ENCODE measurements at regions not wholly inside any gene's neighbourhood (a gene's known extent, or its start where the extent isn't known, plus 50 kb on each side); places are given as distances from the start of the nearest gene placed in this dataset.

DNA sequence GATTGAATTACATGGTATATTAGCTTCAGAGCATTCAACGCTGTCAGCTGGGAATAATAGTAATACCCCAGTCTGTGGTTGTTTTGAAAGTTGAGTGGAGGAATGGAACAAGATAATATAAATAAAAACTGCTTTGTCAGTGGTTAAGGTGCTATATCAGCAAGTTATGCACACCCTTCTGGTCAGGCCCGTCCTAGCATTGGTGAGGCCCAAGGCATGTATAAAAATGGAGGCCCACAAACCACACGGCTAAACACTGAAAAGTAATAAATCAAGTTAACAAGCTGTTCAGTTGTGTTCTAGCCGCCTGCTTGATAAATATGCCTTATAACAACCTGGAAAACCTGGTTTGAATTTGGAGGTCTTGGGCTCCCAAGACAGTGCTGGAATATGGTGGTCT is 77.4 kb downstream of the PSMG1 start:
- H3K4me1 ChIP-seq (ENCODE audit: control insufficient read depth, low read length), result no peaks in the 10 kb centered on the region
- no peaks in the 10 kb centered on the region for H3K9me2 ChIP-seq (replicated peaks; ENCODE audit: control insufficient read depth, low read length)
- no peaks in the 10 kb centered on the region for H3K36me3 ChIP-seq (ENCODE audit: control insufficient read depth, low read length)
- no peak for TF ChIP-seq EZH2phosphoT487 (IDR thresholded peaks at IDR 0.05; ENCODE audit: borderline replicate concordance, low read length)
- TF ChIP-seq, protein P1, sequence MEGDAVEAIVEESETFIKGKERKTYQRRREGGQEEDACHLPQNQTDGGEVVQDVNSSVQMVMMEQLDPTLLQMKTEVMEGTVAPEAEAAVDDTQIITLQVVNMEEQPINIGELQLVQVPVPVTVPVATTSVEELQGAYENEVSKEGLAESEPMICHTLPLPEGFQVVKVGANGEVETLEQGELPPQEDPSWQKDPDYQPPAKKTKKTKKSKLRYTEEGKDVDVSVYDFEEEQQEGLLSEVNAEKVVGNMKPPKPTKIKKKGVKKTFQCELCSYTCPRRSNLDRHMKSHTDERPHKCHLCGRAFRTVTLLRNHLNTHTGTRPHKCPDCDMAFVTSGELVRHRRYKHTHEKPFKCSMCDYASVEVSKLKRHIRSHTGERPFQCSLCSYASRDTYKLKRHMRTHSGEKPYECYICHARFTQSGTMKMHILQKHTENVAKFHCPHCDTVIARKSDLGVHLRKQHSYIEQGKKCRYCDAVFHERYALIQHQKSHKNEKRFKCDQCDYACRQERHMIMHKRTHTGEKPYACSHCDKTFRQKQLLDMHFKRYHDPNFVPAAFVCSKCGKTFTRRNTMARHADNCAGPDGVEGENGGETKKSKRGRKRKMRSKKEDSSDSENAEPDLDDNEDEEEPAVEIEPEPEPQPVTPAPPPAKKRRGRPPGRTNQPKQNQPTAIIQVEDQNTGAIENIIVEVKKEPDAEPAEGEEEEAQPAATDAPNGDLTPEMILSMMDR (IDR thresholded peaks at IDR 0.05; ENCODE audit: low read depth, low read length, poor library complexity, severe bottlenecking), result no peak
- H3K79me2 ChIP-seq (ENCODE audit: control insufficient read depth, low read length), result no peaks in the 10 kb centered on the region
- H4K20me1 ChIP-seq (ENCODE audit: control insufficient read depth, insufficient read depth, low read depth, low read length), result no peaks in the 10 kb centered on the region
- H3K4me3 ChIP-seq (ENCODE audit: low read length), result no peak overlapping the region
- peaks cover 7% of the 10 kb centered on the region; the same call in 1 of the 2 replicates for H3K27me3 ChIP-seq (ENCODE audit: control insufficient read depth, low read length)
- no peaks in the 10 kb centered on the region for H3F3A ChIP-seq (ENCODE audit: control insufficient read depth, insufficient read depth)
- no peak overlapping the region for H3K27ac ChIP-seq (ENCODE audit: low read depth, low read length)
- no peaks in the 10 kb centered on the region for H3K9me3 ChIP-seq (ENCODE audit: control insufficient read depth, insufficient read depth, low read length)
- H3K4me2 ChIP-seq (ENCODE audit: low read length), result no peak overlapping the region

DNA sequence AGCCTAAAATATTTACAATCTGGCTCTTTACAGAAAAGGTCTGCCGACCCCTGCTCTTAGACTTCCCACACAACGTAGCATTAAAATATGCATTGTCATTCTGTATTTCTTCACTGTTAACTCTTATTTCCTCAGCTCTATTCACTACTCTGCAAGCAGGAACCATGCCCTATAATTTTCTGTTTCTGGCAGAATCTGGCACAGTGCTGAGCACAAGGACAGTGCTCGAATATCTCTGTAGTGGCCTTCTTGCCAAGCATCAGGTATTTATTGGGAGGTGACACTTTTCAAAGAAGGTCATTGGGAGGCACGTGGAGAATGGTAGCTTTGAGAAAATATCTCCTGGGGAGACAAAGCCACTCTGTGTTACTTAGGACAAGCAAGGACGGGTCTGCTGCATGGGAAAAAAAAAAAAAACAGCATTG is 77.9 kb downstream of the PSMG1 start:
- H4K20me1 ChIP-seq (ENCODE audit: control insufficient read depth, insufficient read depth, low read depth, low read length), result no peaks in the 10 kb centered on the region
- no peaks in the 10 kb centered on the region for H3K9me3 ChIP-seq (ENCODE audit: control insufficient read depth, insufficient read depth, low read length)
- peaks cover 10% of the 10 kb centered on the region; the same call in 1 of the 2 replicates for H3K27me3 ChIP-seq (ENCODE audit: control insufficient read depth, low read length)
- no peaks in the 10 kb centered on the region for H3K36me3 ChIP-seq (ENCODE audit: control insufficient read depth, low read length)
- no peaks in the 10 kb centered on the region for H3F3A ChIP-seq (ENCODE audit: control insufficient read depth, insufficient read depth)
- H3K9me2 ChIP-seq (replicated peaks; ENCODE audit: control insufficient read depth, low read length), result no peaks in the 10 kb centered on the region
- H3K79me2 ChIP-seq (ENCODE audit: control insufficient read depth, low read length), result no peaks in the 10 kb centered on the region
- no peak overlapping the region for H3K27ac ChIP-seq (ENCODE audit: low read depth, low read length)
- H3K4me3 ChIP-seq (ENCODE audit: low read length), result no peak overlapping the region
- H3K4me1 ChIP-seq (ENCODE audit: control insufficient read depth, low read length), result no peaks in the 10 kb centered on the region
- no peak overlapping the region for H3K4me2 ChIP-seq (ENCODE audit: low read length)
- TF ChIP-seq, protein P1 (IDR thresholded peaks at IDR 0.05; ENCODE audit: low read depth, low read length, poor library complexity, severe bottlenecking), result no peak
- no peak for TF ChIP-seq EZH2phosphoT487 (IDR thresholded peaks at IDR 0.05; ENCODE audit: borderline replicate concordance, low read length)

DNA sequence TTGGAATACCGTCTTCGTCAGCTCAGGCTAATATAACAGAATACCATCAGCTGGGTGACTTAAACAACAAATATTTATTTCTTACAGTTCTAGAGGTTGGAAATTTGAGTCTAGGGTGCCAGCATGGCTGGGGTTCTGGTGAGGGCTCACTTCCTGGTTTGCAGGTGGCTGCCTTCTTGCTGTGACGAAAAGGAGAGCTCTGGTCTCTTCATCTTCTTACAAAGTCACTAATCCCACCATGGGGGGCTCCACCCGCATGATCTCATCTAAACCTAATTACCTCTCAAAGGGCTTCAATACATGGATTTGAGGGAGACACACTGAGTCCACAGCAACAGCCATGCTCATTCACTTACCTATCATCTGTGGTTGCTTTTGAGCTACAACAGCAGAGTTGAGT is 78.3 kb downstream of the PSMG1 start:
- Histone ChIP-seq H3K9me3 (ENCODE audit: control insufficient read depth, insufficient read depth, low read length) (no peaks in the 10 kb centered on the region), H3F3A (ENCODE audit: control insufficient read depth, insufficient read depth) (no peaks in the 10 kb centered on the region), H3K9me2 (replicated peaks; ENCODE audit: control insufficient read depth, low read length) (no peaks in the 10 kb centered on the region), H3K36me3 (ENCODE audit: control insufficient read depth, low read length) (no peaks in the 10 kb centered on the region), H3K4me3 (ENCODE audit: low read length) (no peak overlapping the region), H3K4me2 (ENCODE audit: low read length) (no peak overlapping the region), H3K27me3 (ENCODE audit: control insufficient read depth, low read length) (peaks cover 10% of the 10 kb centered on the region; the same call in 1 of the 2 replicates), H4K20me1 (ENCODE audit: control insufficient read depth, insufficient read depth, low read depth, low read length) (no peaks in the 10 kb centered on the region), H3K27ac (ENCODE audit: low read depth, low read length) (no peak overlapping the region), H3K79me2 (ENCODE audit: control insufficient read depth, low read length) (no peaks in the 10 kb centered on the region), H3K4me1 (ENCODE audit: control insufficient read depth, low read length) (no peaks in the 10 kb centered on the region)
- no peak for TF ChIP-seq EZH2phosphoT487 (IDR thresholded peaks at IDR 0.05; ENCODE audit: borderline replicate concordance, low read length)
- TF ChIP-seq, protein P1 (IDR thresholded peaks at IDR 0.05; ENCODE audit: low read depth, low read length, poor library complexity, severe bottlenecking), result no peak
